GM23248 (cell line): ENCODE measurements at regions not wholly inside any gene's neighbourhood (a gene's known extent, or its start where the extent isn't known, plus 50 kb on each side); places are given as distances from the start of the nearest gene placed in this dataset.

Source experiments
- EZH2 ChIP-seq: fragments of 200-600 bp; sonication (generic); IDR thresholded peaks from 2 replicates; pipeline ENCODE4 v1.6.1; 2018; ENCODE audit warnings: antibody characterized with exemption, mild to moderate bottlenecking; ENCODE audit not compliant: insufficient read depth, poor library complexity, severe bottlenecking
- EZH2phosphoT487 ChIP-seq: fragments of 200-600 bp; sonication (generic); IDR thresholded peaks from 2 replicates; pipeline ENCODE4 v1.6.1; 2018; ENCODE audit warnings: antibody characterized with exemption, moderate library complexity, mild to moderate bottlenecking, low read depth; ENCODE audit not compliant: insufficient read depth

- TF ChIP-seq EZH2phosphoT487 (no peak), EZH2 (no peak)
Measured at GRCh38 chr3:30162579-30162978, 443.8 kb upstream of the TGFBR2 start.
